OCI-LY1 (cell line): ENCODE measurements at regions not wholly inside any gene's neighbourhood (a gene's known extent, or its start where the extent isn't known, plus 50 kb on each side); places are given as distances from the start of the nearest gene placed in this dataset.

Experiments
- CTCF ChIP-seq: fragments of 200-600 bp; sonication (generic), shearing (Covaris generic); IDR thresholded peaks from 2 replicates; pipeline ENCODE4 v1.5.1; 2017; ENCODE audit warnings: mild to moderate bottlenecking, antibody characterized with exemption, low read length, moderate library complexity, mixed read lengths
- EZH2 ChIP-seq: fragments of 200-600 bp; sonication (generic), shearing (Covaris generic); IDR thresholded peaks from 2 replicates; pipeline ENCODE4 v1.8.0; 2017; ENCODE audit warnings: borderline replicate concordance, mixed run types, mild to moderate bottlenecking, antibody characterized with exemption, low read length, moderate library complexity, mixed read lengths

DNA sequence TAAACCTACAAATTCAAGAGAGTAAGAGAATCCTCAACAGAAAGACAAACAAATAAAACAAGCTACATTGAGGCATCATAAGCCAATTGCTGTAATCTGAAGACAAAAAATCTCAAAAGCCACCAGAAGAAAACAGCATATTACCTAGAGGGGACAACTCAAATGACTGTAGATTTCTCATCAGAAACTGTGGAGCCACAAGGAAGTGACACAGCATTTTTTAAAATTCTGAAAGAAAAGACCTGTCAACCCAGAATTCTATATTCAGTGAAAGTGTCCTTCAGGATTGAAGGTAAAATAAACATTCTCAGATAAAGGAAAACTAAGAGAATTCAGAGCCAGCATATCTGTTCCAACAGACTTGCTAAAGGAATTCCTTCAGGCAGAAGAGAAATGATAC, 147.8 kb upstream of the DHRS4 start:
- TF ChIP-seq CTCF (no peak), EZH2 (no peak)
